HS-5 (cell line): ENCODE measurements at regions not wholly inside any gene's neighbourhood (a gene's known extent, or its start where the extent isn't known, plus 50 kb on each side); places are given as distances from the start of the nearest gene placed in this dataset.

Source experiments
- DNase-seq: peaks from one replicate; pipeline ENCODE4 v3.0.0-alpha.2; 2012; ENCODE audit warnings: low read depth

- peak; percentile 19 for DNase-seq
Measured at GRCh38 chr3:144229330-144229729, 257.7 kb downstream of the DIPK2A start.

GRCh38 chr3:144229953-144230352 is 258.3 kb downstream of the DIPK2A start:
- DNase-seq: peak; percentile 9

- DNase-seq: no peak
Measured at GRCh38 chr3:144235489-144235888, 263.9 kb downstream of the DIPK2A start.

GRCh38 chr3:144237351-144237750 is 265.7 kb downstream of the DIPK2A start:
- DNase-seq: no peak

- DNase-seq: no peak
Measured at GRCh38 chr3:144241404-144241803, 269.8 kb downstream of the DIPK2A start.

GRCh38 chr3:144242747-144243146 is 271.1 kb downstream of the DIPK2A start:
- no peak for DNase-seq

- no peak for DNase-seq
Measured at GRCh38 chr3:144244662-144245061, 273.0 kb downstream of the DIPK2A start.

- no peak for DNase-seq
Measured at GRCh38 chr3:144252896-144253295, 281.3 kb downstream of the DIPK2A start.

- DNase-seq: peak; percentile 8
Measured at GRCh38 chr3:144257381-144257780, 285.8 kb downstream of the DIPK2A start.

- no peak for DNase-seq
Measured at GRCh38 chr3:144259267-144259666, 287.6 kb downstream of the DIPK2A start.

GRCh38 chr3:144263706-144264105 is 292.1 kb downstream of the DIPK2A start:
- no peak for DNase-seq

GRCh38 chr3:144264350-144264749 is 292.7 kb downstream of the DIPK2A start:
- DNase-seq: no peak

- DNase-seq: no peak
Measured at GRCh38 chr3:144264794-144265193, 293.2 kb downstream of the DIPK2A start.

- DNase-seq: no peak
Measured at GRCh38 chr3:144265542-144266100, 294.0 kb downstream of the DIPK2A start.

GRCh38 chr3:144270100-144270499 is 298.5 kb downstream of the DIPK2A start:
- no peak for DNase-seq

GRCh38 chr3:144272680-144273079 is 301.1 kb downstream of the DIPK2A start:
- DNase-seq: no peak

GRCh38 chr3:144273601-144274000 is 302.0 kb downstream of the DIPK2A start:
- DNase-seq: peak; percentile 3

GRCh38 chr3:144275005-144275404 is 303.4 kb downstream of the DIPK2A start:
- DNase-seq: no peak

- DNase-seq: no peak
Measured at GRCh38 chr3:144282313-144282712, 310.7 kb downstream of the DIPK2A start.

GRCh38 chr3:144286235-144286910 is 314.8 kb downstream of the DIPK2A start:
- DNase-seq: no peak

GRCh38 chr3:144287001-144287400 is 315.4 kb downstream of the DIPK2A start:
- DNase-seq: no peak

- no peak for DNase-seq
Measured at GRCh38 chr3:144289057-144289456, 317.4 kb downstream of the DIPK2A start.

GRCh38 chr3:144294659-144295538 is 323.3 kb downstream of the DIPK2A start:
- no peak for DNase-seq
